HG03095 (cell line): ENCODE measurements at regions not wholly inside any gene's neighbourhood (a gene's known extent, or its start where the extent isn't known, plus 50 kb on each side); places are given as distances from the start of the nearest gene placed in this dataset.

Experiments used
- ATAC-seq: cut with Tn5 transposase; IDR thresholded peaks from one replicate; pipeline ENCODE4 v1.9.1; 2021; ENCODE audit warnings: moderate library complexity; ENCODE audit not compliant: unreplicated experiment

- ATAC-seq, result no peak
These were observed 688.3 kb upstream of the WWC1 start for GRCh38 chr5:167603135-167603534.

- ATAC-seq, result no peak
These were observed 682.8 kb upstream of the WWC1 start for GRCh38 chr5:167608390-167609272.

GRCh38 chr5:167614294-167615021 lies 677.0 kb upstream of the WWC1 start:
- ATAC-seq, result no peak

- no peak for ATAC-seq
These were observed 675.2 kb upstream of the WWC1 start for GRCh38 chr5:167616043-167616890.

GRCh38 chr5:167623354-167623753 lies 668.1 kb upstream of the WWC1 start:
- ATAC-seq, result no peak

- ATAC-seq, result no peak
These were observed 667.4 kb upstream of the WWC1 start for GRCh38 chr5:167624053-167624452.

- no peak for ATAC-seq
These were observed 664.9 kb upstream of the WWC1 start for GRCh38 chr5:167626341-167627123.

- no peak for ATAC-seq
These were observed 661.8 kb upstream of the WWC1 start for GRCh38 chr5:167629634-167630033.

- ATAC-seq, result no peak
These were observed 660.3 kb upstream of the WWC1 start for GRCh38 chr5:167631191-167631590.

GRCh38 chr5:167633114-167633513 lies 658.3 kb upstream of the WWC1 start:
- no peak for ATAC-seq

- no peak for ATAC-seq
These were observed 657.5 kb upstream of the WWC1 start for GRCh38 chr5:167633931-167634341.

GRCh38 chr5:167634432-167634831 lies 657.0 kb upstream of the WWC1 start:
- ATAC-seq, result no peak

- no peak for ATAC-seq
These were observed 652.6 kb upstream of the WWC1 start for GRCh38 chr5:167638816-167639215.

- ATAC-seq, result no peak
These were observed 652.2 kb upstream of the WWC1 start for GRCh38 chr5:167639273-167639672.

GRCh38 chr5:167639766-167640165 lies 651.7 kb upstream of the WWC1 start:
- ATAC-seq, result no peak

GRCh38 chr5:167642181-167642580 lies 649.3 kb upstream of the WWC1 start:
- ATAC-seq, result no peak

GRCh38 chr5:167642779-167643517 lies 648.5 kb upstream of the WWC1 start:
- no peak for ATAC-seq

- ATAC-seq, result no peak
These were observed 647.7 kb upstream of the WWC1 start for GRCh38 chr5:167643631-167644280.

GRCh38 chr5:167644619-167645018 lies 646.8 kb upstream of the WWC1 start:
- ATAC-seq, result no peak
